Gastrocnemius medialis (tissue), 4 donors: ENCODE measurements at regions not wholly inside any gene's neighbourhood (a gene's known extent, or its start where the extent isn't known, plus 50 kb on each side); places are given as distances from the start of the nearest gene placed in this dataset.

Source experiments
- CTCF ChIP-seq, 5 experiments: fragments of 450-650 bp in 3 of 5; fragments of 200-600 bp in 2 of 5; sonication (generic) in 2 of 5; IDR thresholded peaks in 4 of 5; conservative IDR thresholded peaks in 1 of 5; 1 replicate in 4 of 5; 2 replicates in 1 of 5; pipeline ENCODE4 v1.5.1; 2016 to 2019; ENCODE audit warnings: antibody characterized with exemption in 5 of 5, mild to moderate bottlenecking in 3 of 5, moderate library complexity in 3 of 5
- POLR2A ChIP-seq, 2 donors: fragments of 450-650 bp; IDR thresholded peaks; one replicate each; pipeline ENCODE4 v1.6.1; 2017; ENCODE audit warnings: antibody characterized with exemption in 2 of 2, mild to moderate bottlenecking in 2 of 2, moderate library complexity in 2 of 2

- TF ChIP-seq CTCF (IDR thresholded peaks at IDR 0.05 in 4 of 5, conservative IDR thresholded peaks at IDR 0.05 in 1 of 5) = no peak
- no peak for TF ChIP-seq POLR2A (IDR thresholded peaks at IDR 0.05)
Observed at GRCh38 chr7:101757879-101758278, 59.5 kb upstream of the CUX1 start.
